GM20431 (cell line): ENCODE measurements at regions not wholly inside any gene's neighbourhood (a gene's known extent, or its start where the extent isn't known, plus 50 kb on each side); places are given as distances from the start of the nearest gene placed in this dataset.

Experiments
- in situ Hi-C: fragments of 300-500 bp; cut with MseI, MboI; formaldehyde crosslinking; loops from one replicate; pipeline ENCODE4 v1.15.0; 2020; ENCODE audit warnings: low sequenced_read_pairs; ENCODE audit not compliant: unreplicated experiment

DNA sequence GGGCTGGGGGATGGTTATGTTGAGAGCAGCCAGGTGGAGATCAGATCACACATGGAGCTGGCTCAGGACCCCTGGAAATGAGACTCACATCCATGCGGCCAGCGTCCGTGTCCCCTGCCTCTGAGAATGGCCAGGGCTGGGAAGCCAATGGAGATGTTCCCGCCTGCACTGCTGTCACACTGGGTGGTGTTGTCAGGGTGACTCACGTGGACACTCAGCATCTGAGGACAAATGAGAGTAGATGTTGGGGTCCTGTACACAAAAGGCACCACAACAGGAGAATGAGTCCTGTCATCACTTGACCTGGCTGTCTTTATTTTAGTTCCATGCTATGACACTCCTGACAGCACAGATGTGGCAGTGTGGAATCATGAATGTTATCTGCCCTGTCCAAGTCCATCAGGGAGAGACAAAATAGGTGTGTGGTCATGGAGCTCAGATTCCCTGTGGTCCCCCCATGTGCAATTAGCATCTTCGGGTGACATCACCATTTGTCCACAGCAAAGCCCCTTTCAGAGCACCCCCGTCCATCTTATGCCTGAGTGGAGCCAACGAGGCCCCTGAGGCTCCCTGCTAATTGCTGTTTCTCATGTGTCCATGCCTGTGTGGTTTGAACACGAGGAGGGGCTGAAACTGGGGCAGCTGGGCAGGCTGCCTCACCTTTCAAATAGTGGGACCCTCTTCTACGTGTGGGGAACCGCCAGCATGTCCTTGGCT lies 393.5 kb downstream of the AACS start:
- in situ Hi-C loops = no loop called here

DNA sequence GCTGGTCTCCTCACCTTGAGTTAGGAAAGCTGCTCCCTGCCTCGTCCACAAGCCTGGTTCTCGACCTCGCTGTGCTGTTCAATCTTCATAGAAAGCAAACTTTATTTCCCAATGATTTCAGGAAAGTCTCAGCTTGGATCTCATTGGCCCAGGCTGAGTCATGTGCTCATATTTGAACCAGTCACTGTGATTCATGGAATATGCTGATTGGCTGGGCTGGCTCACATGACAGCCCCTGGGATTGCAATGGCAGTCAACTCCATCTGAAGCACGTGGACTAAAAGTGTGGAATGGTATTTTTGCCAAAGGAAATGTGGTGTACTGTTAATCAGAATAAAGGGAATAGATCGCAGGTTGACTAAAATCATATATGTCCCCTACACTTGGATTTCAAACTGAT lies 396.6 kb downstream of the AACS start:
- in situ Hi-C loops = no loop called here

DNA sequence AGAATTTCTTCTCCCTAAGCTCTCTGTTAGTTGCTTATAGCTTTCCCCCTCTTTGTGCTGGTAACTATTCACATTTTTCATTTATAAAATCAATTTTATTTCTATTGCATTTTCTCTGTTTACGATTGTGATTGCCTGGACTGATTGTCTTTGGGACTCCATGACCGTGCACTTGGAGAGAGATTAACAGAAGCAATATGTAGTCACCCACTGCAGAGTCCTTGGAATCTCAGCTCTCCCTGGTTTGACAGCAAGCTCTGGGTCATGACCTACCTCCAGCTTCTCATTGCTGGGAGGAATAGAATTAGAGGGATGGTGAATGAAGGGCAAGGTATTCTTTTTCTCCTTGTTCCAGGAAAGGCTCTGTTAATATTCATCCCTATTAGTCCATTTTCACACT lies 398.2 kb downstream of the AACS start:
- in situ Hi-C loops = no loop called here

DNA sequence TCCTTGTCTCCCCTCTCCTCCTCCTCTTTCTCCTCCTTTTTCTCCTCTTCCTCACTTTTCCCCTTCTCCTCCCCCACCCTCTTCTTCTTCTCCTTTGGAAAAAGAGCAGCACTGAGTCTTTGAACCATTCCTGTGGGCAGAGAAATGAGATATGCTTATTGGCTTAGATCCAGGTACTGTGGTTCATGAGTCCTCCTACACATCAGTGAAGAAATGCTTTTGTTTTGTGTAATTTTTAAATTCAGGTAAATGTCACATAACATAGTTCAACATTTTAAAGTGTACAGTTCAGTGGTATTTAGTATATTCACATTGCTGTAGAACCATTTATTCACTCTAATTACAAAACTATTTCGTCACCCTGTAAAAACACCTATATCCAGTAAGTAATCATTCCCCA lies 402.1 kb downstream of the AACS start:
- in situ Hi-C loops = no loop called here

DNA sequence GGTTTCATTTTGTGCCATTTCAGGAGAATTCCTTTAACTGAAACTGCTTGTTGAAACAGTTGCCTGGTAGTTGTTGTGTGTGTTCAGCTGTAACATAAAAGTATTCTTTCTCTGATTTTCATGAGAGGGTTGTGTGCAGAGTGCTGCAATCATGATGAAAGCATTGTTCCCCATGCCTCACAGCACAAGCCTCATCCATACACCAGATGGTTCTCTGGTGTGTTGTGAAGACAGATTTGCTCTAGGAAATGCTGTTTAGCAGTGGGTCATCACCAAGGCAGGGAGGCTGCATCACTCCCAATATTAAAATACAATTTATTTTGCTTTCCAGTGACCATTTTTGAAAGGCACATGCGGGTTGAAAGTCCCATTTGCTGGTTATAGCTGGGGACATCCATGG lies 404.4 kb downstream of the AACS start:
- in situ Hi-C loops = no loop called here

DNA sequence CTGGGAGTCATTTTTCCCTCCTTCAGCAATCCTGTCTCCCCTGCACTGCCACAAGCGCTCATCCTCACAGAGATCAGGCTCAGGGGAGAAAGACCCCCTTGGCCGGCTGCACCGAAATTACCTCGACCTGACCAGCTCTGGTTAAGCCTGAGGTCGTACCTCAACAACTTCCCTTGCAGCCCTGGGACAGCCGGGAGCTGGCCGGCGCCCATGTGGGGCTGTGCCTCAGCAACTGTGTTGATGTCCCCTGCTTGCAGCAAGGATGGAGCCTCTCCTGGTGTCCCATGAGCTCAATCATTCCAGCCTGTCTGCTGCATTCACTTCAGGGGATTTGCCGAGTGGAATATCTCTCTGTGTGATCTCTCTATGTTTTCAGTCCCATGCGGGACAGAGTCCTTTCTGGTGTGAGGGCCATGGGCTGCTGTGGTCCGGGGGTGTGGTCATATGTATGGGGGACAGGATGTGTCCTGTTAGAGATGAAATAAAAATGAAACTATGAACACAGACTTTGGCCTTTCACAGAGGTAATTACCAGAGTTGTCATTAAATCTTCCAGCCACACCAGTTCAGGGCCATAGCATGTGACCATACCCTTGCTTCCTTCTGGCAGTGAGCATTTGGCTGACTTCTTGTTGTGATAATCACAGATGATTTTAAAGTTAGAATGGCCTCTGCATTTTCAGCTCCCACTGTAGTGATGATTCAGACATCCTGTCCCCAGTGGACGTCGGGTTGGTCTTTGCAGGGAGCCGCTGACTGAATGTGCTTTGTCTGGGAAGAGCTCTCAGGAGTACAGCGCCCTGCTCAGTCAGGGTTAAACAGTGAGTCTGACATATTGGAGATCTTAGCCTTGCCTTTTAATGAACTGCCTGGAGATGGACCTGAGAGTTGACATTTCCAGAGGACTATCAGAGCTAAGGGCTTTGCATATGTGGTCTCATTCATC lies 405.9 kb downstream of the AACS start:
- in situ Hi-C loops = no loop called here

DNA sequence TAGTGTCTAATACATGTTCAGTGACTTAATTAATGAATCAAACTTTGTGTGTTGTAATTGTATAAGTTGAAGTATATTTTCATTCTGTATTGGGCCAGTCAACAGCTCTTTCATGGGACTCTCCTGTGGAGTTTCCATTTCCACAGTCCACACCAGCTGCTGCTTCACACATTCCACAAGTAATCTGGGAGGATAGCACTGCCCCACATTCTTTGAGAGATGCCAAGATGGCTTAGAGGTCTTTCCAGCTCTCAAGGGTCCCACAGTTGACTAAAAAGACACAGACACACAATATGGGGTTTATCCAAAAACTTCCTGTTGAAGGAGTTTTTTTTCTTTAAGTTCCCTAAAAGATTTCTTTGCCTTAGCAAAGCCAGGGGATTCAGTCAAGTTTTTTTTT lies 408.3 kb downstream of the AACS start:
- in situ Hi-C loops = no loop called here

DNA sequence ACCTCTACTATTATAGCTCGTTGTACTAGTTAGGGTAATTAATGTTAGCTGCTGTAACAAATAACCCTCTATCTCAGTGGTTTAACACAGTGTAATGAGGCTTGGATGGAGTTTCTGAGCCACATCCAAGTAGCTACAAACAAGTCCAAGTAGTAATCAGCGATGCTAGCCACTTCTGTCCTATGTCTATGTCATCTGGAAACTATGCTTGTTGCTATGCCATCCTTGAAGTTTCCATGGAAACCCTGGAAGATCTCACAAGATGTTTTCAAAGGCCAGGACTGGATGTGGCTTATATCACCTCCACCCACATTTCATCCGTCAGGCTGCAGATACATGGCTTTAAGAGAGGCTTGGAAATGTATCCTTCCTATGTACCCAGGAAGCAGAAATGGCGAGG lies 422.1 kb downstream of the AACS start:
- in situ Hi-C loops = no loop called here

DNA sequence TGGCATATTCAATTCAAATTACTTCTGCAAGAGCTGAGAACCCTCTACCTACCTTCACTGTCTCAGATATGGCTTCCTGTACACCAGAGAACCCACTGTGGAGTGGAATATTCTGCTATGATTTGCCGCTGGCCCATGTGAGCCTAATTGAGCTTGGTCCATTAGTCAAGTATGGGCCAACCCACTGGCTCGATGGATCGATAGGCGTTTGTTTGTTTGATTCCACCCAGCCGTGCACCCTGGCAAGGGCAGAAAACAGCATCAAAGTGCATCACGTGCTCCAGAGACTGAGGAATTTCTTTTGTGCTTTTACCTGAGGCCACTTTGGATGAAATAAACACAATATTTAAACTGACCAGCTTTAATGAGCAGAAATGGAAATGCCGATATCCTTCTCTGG lies 426.3 kb downstream of the AACS start:
- in situ Hi-C loops = no loop called here

DNA sequence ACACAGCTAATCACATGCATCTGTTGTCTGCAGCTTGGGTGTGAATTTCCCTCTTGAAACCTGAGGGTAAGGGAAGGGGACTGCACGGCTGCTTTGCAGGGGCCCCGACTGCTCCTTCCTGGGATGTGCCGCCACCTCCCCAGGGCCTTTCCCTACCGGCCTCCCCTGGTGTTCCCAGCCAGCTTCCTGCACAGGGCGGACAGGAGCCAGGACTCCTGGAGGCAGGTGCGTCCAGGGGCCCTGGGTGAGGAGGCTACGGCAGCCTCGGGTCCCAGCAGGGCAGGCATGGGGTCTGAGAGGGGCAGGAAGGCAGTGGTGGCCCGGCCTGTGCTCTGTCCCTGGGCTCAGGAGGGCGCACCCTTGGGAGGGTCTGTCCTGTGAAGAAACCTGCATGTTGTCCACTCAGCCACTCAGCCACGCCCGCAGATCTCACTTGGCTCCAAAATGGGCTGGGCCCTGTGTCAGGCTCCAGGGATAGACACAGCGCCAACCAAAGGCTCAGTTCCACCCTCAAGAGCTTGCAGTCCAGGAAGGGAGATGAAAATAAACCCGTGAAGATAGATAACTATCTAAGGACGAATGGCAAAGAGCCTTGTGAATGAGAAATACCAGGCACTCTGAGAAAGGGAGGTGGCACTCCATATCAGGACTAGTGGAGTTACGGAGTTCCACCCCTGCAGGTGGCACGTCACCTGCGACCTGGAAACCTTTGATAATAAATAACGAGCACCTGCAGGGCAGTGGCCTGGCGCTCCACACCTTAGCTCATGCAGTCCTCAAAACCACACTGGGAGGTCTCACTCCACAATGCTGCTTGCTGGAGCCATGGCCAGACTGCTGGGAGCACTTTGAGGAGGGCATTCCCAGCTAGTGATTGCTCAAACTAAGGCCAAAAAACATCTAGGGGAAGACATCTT lies 427.4 kb downstream of the AACS start:
- in situ Hi-C loops = no loop called here

DNA sequence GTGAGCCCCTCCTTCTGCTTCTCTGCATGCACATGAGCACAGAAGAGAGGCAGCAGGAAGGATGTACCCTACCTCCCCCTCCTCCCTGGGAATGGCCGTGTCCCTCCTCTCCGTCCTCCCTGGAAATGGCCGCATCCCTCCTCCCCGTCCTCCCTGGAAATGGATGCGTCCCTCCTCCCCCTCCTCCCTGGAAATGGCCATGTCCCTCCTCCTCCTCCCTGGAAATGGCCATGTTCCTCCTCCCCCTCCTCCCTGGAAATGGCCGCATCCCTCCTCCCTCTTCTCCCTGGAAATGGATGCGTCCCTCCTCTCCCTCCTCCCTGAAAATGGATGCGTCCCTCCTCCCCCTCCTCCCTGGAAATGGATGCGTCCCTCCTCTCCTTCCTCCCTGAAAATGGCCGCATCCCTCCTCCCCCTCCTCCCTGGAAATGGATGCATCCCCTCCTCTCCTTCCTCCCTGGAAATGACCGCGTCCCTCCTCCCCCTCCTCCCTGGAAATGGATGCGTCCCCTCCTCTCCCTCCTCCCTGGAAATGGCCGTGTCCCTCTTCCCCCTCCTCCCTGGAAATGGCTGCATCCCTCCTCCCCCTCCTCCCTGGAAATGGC lies 428.6 kb downstream of the AACS start:
- in situ Hi-C loops = no loop called here

DNA sequence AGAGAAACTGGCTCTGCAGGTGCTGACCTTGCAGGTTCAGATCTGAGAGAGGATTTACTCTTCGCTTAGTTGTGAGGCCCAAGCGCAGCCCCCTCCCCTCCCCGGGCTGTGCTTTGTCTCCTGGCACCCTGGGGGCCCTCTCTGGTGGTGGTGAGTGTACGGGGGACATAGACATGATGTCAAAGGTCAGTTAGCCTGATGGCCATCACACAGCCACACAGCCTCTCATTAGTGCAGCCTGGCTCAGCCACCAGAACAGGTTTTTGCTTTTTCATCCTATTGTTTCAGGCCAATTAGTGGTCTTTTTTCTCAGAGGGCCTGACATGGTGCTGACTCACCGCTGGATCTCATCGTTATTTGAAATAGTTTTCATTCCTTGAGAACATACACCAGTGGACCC lies 437.9 kb downstream of the AACS start:
- in situ Hi-C loops = no loop called here

DNA sequence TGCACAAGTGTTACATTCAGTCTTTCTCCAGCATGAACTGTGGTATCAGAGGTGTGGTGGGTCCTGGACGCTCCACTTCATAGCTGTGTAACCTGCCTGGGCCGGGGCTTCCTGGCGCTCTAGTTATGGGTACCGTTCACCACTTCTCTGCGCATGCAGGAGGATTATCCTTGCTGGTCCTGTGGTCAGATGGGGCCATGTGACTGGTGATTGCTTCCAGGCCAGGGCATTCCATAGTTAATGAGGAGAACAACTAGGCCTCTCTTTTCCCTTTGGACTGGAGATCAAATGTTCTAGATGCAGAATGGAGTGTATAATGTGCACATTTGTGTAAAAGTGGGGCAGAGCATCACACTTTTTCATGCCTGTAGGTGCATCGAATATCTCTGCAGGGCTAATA lies 444.0 kb downstream of the AACS start:
- in situ Hi-C loops = no loop called here

DNA sequence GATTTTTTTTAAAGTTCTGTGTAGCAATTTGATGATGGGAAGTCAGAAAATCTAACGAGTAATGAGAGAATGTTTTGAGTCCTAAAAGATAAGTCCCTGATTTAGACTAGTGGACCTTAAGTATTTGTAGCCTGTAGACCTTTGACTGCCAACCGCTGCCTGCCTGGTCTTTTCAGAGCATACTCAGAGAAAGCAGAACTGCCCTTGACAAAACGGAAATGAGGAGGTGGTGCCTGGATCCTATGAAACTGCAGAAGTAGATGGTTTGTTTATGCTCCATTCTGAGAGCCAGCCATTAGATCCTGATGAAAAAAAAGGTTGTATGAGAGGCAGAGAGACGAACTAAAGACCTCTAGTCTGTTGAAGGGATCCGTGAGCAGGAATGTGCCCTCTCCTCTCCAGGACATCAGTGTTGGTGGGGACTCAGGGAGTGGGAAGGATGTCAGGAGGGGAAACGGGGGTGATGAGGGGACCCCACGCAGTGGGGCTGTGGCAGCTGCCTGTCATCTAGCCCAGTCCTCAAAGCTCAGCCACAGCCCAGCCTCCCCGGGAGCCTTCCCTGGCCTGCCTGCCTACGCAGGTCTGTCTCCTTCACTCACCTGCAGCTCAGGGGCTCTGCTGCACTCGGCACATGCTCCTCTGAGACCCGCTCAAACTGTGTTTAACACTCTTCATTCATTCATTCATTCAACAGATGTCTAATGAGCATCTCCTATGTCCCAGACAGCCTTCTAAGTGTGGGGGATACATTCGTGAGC lies 447.5 kb downstream of the AACS start:
- in situ Hi-C loops = no loop called here

DNA sequence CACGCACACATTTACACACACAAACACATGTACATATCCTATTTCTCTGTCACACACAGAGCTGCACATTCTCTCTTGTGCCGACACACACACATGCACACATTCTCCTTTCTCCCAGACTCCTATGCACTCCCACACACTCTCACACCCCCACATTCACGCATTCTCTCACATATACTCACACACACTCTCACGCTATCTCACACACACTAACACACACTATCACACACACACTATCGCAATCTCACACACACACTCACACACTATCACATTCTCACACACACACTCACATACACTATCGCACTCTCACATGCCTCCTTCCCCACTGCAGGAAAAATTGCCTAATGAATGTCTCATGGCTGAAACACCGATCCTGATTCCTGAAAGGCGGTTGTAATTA lies 450.7 kb downstream of the AACS start:
- in situ Hi-C loops = no loop called here

DNA sequence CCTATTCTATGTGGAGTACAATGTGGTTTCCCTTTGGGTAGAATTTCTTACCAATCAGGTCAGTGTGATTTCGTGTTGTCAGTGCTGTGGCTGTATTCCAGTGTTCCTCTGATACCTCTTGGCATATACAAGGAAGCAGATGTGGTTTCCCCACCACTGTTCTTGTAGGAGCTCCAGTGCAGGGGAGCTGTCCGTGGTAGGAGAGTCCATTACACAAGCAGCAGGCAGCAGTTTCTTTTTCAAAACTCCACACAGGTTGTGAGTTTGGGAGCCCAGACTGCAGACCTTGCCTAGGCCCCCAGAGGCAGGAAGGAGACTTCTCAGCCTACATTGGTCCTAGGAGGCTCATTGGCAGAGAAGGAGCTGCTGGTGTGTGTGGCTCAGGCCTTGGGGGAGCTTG lies 452.8 kb downstream of the AACS start:
- in situ Hi-C loops = no loop called here

DNA sequence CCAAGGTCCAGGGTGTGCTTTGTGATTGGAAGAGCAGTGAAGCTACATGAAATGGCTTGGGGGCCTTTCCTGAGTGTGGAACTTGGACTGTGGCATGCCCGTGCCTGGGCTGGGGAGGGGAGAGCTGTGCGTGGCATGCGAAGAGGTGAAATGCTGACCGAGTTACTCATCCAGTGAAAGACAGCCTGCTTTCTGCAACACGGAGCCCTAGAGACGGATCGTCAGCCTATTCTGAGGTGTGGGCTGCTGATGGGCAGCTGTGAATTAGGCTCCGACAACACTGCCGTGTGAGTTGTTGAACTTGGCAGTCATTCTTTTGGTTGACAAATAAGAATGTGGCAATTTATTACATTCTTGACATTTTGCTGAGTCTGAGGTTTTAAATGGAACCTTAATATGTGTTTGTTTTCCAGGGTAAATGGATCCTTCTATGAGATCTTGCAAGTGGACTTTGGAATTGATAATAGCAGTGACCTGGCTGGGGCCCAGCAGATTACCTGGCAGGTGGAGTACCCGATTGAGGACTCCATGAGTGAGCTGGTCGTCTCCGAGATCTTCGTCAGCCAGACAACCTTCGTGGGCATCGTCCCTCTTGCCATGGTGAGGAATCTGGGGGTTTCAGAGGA lies 453.9 kb downstream of the AACS start:
- in situ Hi-C loops = no loop called here

DNA sequence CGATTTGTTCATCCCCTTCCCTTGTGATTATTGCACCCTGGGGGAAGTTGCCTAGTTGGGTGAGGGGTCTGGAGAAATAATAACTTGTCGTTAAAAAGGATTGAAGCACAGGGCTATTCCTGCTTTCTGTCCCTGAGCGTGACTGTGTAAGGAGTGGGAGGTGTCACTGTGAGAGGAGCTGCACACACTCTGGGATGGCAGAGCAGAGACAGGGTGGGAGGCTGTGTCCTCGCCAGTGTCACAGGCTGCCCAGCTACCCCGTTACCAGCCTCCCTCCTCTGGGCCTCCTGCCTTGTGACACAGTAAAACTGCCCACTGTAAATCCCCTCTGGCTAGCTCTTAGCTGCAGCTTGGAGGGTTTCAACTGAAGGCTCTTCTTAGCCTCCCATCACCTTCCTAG lies 460.6 kb downstream of the AACS start:
- in situ Hi-C loops = no loop called here

DNA sequence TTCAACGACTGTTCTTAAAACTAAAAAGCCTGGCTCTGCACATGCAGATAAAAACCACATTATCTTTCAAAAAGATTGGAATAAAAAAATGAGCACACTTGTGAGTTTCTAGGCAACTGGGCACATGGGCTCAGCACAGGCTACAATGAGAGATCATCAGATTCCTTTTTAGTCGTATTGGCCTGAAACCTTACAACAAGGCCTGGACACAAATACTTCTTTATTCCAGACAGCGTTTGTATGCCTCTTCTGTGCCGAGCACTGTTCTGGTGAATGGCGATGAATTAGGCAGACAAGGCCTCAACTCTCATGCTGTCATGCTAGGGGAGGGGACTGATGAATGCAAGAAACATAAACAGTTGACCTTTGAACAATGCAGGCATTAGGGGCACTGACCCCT lies 463.0 kb downstream of the AACS start:
- in situ Hi-C loops = no loop called here
